K562 (cell line): ENCODE measurements at regions not wholly inside any gene's neighbourhood (a gene's known extent, or its start where the extent isn't known, plus 50 kb on each side); places are given as distances from the start of the nearest gene placed in this dataset.

Source experiments
- ETV6 ChIP-seq, 3 experiments: fragments of 150-350 bp in 1 of 3; sonication (generic) in 1 of 3; formaldehyde crosslinking in 1 of 3; IDR thresholded peaks; 2 replicates each; pipeline versions ENCODE4 v1.6.1 to v1.8.0; 2014 to 2022; ENCODE audit warnings: borderline replicate concordance in 2 of 3, low read depth in 2 of 3, antibody characterized with exemption in 1 of 3, low read length in 1 of 3, mild to moderate bottlenecking in 1 of 3, missing genetic modification reagents in 1 of 3
- MXI1 ChIP-seq: IDR thresholded peaks from 2 replicates; pipeline ENCODE4 v1.6.1; 2011; ENCODE audit warnings: low read depth, mild to moderate bottlenecking, improper control_type of control experiment, low read length
- NFRKB ChIP-seq: fragments of 450-650 bp; IDR thresholded peaks from 2 replicates; pipeline ENCODE4 v1.6.1; 2016; ENCODE audit warnings: low read depth
- SRF ChIP-seq, 2 experiments: fragments of 250-450, 450-650 bp in 1 of 2; sonication (Bioruptor Pico) in 1 of 2; sonication (generic) in 1 of 2; formaldehyde crosslinking; IDR thresholded peaks; 2 replicates each; pipeline versions ENCODE4 v1.5.0 to v1.5.1; 2020 to 2022; ENCODE audit warnings: mild to moderate bottlenecking in 1 of 2, missing genetic modification reagents in 1 of 2
- TOE1 ChIP-seq, 2 experiments: fragments of 450-650 bp in 1 of 2; sonication (generic) in 1 of 2; formaldehyde crosslinking in 1 of 2; IDR thresholded peaks; 2 replicates each; pipeline versions ENCODE4 v1.7.1 to v1.8.0; 2016 to 2022; ENCODE audit warnings: borderline replicate concordance in 2 of 2, mild to moderate bottlenecking in 2 of 2, antibody characterized with exemption in 1 of 2, inconsistent platforms in 1 of 2, low read depth in 1 of 2, missing genetic modification reagents in 1 of 2, moderate library complexity in 1 of 2
- TF ChIP-seq, protein P1 (sequence below), 3 experiments: IDR thresholded peaks in 2 of 3; conservative IDR thresholded peaks in 1 of 3; 2 replicates each; pipeline ENCODE4 v1.5.1; 2011 to 2012; ENCODE audit warnings: low read length in 3 of 3, mild to moderate bottlenecking in 3 of 3, control low read depth in 2 of 3, improper control_type of control experiment in 1 of 3, inconsistent platforms in 1 of 3, low read depth in 1 of 3, mixed read lengths in 1 of 3, moderate library complexity in 1 of 3; ENCODE audit not compliant: insufficient read depth in 2 of 3
- TF ChIP-seq, protein P2 (sequence below): fragments of 200-800 bp; sonication (Bioruptor generic); IDR thresholded peaks from 2 replicates; pipeline ENCODE4 v1.6.1; 2016; ENCODE audit warnings: missing genetic modification characterization, missing compliant biosample characterization
- TF ChIP-seq, protein P3 (sequence below): sonication (generic); formaldehyde crosslinking; IDR thresholded peaks from 2 replicates; pipeline ENCODE4 v1.8.1; 2023; ENCODE audit warnings: mild to moderate bottlenecking, missing genetic modification reagents
- TF ChIP-seq, protein P4 (sequence below): fragments of 250-450 bp; sonication (Bioruptor Pico); IDR thresholded peaks from 2 replicates; pipeline ENCODE4 v1.5.0; 2020; ENCODE audit warnings: mild to moderate bottlenecking
- TF ChIP-seq, protein P5 (sequence below): sonication (generic); formaldehyde crosslinking; IDR thresholded peaks from 2 replicates; pipeline ENCODE4 v1.4.0; 2020; ENCODE audit warnings: mild to moderate bottlenecking, missing genetic modification reagents

DNA sequence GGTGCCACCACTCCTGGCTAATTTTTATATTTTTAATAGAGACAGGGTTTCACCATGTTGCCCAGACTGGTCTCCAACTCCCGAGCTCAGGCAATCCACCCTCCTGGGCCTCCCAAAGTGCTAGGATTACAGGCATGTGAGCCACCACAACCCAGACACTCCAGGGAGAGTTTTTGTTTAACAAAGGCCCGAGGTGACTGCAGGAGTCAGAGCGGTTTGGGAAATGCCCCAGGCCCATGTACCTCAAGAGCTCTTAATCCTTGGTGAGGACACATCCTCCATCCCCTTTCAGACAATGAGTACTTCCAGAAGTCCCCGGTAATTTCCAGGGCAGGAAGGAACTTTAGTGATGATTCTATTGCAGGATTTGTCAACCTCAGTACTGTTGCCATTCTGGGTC is 176.0 kb downstream of the ESRRB start:
- no peak for TF ChIP-seq MXI1
- TF ChIP-seq, protein P1, sequence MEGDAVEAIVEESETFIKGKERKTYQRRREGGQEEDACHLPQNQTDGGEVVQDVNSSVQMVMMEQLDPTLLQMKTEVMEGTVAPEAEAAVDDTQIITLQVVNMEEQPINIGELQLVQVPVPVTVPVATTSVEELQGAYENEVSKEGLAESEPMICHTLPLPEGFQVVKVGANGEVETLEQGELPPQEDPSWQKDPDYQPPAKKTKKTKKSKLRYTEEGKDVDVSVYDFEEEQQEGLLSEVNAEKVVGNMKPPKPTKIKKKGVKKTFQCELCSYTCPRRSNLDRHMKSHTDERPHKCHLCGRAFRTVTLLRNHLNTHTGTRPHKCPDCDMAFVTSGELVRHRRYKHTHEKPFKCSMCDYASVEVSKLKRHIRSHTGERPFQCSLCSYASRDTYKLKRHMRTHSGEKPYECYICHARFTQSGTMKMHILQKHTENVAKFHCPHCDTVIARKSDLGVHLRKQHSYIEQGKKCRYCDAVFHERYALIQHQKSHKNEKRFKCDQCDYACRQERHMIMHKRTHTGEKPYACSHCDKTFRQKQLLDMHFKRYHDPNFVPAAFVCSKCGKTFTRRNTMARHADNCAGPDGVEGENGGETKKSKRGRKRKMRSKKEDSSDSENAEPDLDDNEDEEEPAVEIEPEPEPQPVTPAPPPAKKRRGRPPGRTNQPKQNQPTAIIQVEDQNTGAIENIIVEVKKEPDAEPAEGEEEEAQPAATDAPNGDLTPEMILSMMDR (IDR thresholded peaks at IDR 0.05 in 2 of 3, conservative IDR thresholded peaks at IDR 0.05 in 1 of 3; ENCODE audit: insufficient read depth in 2 of 3, low read depth in 1 of 3, low read length in 3 of 3): no peak
- TF ChIP-seq, protein P2, sequence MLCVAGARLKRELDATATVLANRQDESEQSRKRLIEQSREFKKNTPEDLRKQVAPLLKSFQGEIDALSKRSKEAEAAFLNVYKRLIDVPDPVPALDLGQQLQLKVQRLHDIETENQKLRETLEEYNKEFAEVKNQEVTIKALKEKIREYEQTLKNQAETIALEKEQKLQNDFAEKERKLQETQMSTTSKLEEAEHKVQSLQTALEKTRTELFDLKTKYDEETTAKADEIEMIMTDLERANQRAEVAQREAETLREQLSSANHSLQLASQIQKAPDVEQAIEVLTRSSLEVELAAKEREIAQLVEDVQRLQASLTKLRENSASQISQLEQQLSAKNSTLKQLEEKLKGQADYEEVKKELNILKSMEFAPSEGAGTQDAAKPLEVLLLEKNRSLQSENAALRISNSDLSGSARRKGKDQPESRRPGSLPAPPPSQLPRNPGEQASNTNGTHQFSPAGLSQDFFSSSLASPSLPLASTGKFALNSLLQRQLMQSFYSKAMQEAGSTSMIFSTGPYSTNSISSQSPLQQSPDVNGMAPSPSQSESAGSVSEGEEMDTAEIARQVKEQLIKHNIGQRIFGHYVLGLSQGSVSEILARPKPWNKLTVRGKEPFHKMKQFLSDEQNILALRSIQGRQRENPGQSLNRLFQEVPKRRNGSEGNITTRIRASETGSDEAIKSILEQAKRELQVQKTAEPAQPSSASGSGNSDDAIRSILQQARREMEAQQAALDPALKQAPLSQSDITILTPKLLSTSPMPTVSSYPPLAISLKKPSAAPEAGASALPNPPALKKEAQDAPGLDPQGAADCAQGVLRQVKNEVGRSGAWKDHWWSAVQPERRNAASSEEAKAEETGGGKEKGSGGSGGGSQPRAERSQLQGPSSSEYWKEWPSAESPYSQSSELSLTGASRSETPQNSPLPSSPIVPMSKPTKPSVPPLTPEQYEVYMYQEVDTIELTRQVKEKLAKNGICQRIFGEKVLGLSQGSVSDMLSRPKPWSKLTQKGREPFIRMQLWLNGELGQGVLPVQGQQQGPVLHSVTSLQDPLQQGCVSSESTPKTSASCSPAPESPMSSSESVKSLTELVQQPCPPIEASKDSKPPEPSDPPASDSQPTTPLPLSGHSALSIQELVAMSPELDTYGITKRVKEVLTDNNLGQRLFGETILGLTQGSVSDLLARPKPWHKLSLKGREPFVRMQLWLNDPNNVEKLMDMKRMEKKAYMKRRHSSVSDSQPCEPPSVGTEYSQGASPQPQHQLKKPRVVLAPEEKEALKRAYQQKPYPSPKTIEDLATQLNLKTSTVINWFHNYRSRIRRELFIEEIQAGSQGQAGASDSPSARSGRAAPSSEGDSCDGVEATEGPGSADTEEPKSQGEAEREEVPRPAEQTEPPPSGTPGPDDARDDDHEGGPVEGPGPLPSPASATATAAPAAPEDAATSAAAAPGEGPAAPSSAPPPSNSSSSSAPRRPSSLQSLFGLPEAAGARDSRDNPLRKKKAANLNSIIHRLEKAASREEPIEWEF: no peak
- TF ChIP-seq SRF (CRISPR knock-in tag; IDR thresholded peaks at IDR 0.05): no peak
- TF ChIP-seq, protein P3, sequence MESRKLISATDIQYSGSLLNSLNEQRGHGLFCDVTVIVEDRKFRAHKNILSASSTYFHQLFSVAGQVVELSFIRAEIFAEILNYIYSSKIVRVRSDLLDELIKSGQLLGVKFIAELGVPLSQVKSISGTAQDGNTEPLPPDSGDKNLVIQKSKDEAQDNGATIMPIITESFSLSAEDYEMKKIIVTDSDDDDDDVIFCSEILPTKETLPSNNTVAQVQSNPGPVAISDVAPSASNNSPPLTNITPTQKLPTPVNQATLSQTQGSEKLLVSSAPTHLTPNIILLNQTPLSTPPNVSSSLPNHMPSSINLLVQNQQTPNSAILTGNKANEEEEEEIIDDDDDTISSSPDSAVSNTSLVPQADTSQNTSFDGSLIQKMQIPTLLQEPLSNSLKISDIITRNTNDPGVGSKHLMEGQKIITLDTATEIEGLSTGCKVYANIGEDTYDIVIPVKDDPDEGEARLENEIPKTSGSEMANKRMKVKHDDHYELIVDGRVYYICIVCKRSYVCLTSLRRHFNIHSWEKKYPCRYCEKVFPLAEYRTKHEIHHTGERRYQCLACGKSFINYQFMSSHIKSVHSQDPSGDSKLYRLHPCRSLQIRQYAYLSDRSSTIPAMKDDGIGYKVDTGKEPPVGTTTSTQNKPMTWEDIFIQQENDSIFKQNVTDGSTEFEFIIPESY (CRISPR knock-in tag): no peak
- TF ChIP-seq, protein P4, sequence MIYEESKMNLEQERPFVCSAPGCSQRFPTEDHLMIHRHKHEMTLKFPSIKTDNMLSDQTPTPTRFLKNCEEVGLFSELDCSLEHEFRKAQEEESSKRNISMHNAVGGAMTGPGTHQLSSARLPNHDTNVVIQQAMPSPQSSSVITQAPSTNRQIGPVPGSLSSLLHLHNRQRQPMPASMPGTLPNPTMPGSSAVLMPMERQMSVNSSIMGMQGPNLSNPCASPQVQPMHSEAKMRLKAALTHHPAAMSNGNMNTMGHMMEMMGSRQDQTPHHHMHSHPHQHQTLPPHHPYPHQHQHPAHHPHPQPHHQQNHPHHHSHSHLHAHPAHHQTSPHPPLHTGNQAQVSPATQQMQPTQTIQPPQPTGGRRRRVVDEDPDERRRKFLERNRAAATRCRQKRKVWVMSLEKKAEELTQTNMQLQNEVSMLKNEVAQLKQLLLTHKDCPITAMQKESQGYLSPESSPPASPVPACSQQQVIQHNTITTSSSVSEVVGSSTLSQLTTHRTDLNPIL (CRISPR knock-in tag): no peak
- TF ChIP-seq ETV6 (IDR thresholded peaks at IDR 0.05; ENCODE audit: borderline replicate concordance in 1 of 2, low read depth in 2 of 2, low read length in 1 of 2): no peak
- TF ChIP-seq ETV6 (CRISPR knock-in tag; IDR thresholded peaks at IDR 0.05; ENCODE audit: borderline replicate concordance): no peak
- no peak for TF ChIP-seq TOE1 (IDR thresholded peaks at IDR 0.05; ENCODE audit: borderline replicate concordance)
- TF ChIP-seq TOE1 (CRISPR knock-in tag; IDR thresholded peaks at IDR 0.05; ENCODE audit: borderline replicate concordance, low read depth): no peak
- TF ChIP-seq, protein P5, sequence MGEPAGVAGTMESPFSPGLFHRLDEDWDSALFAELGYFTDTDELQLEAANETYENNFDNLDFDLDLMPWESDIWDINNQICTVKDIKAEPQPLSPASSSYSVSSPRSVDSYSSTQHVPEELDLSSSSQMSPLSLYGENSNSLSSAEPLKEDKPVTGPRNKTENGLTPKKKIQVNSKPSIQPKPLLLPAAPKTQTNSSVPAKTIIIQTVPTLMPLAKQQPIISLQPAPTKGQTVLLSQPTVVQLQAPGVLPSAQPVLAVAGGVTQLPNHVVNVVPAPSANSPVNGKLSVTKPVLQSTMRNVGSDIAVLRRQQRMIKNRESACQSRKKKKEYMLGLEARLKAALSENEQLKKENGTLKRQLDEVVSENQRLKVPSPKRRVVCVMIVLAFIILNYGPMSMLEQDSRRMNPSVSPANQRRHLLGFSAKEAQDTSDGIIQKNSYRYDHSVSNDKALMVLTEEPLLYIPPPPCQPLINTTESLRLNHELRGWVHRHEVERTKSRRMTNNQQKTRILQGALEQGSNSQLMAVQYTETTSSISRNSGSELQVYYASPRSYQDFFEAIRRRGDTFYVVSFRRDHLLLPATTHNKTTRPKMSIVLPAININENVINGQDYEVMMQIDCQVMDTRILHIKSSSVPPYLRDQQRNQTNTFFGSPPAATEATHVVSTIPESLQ: no peak
- TF ChIP-seq NFRKB: no peak
